H1 (cell line): ENCODE measurements at regions not wholly inside any gene's neighbourhood (a gene's known extent, or its start where the extent isn't known, plus 50 kb on each side); places are given as distances from the start of the nearest gene placed in this dataset.

Source experiments
- CTCF ChIA-PET: fragments of 300-600 bp; sonication (Branson Sonifier 250); formaldehyde crosslinking; loops from one replicate; lab custom pipeline; 2021; ENCODE audit not compliant: partially characterized antibody; lab: Charles Lee
- POLR2A ChIA-PET: fragments of 300-600 bp; sonication (Branson Sonifier 250); formaldehyde crosslinking; loops from one replicate; lab custom pipeline; 2021; ENCODE audit warnings: inconsistent platforms; ENCODE audit not compliant: partially characterized antibody; lab: Charles Lee
- DNase-seq, 2 experiments: peaks; one replicate each; pipeline versions ENCODE4 v3.0.0 to v3.0.0-alpha.2; 2010 to 2022; ENCODE audit warnings: low spot score in 2 of 2, low read depth in 1 of 2, mixed read lengths in 1 of 2
- FAIRE-seq: peaks from 2 replicates; lab custom pipeline; 2011; peaks lifted over from hg19 to GRCh38; lab: Jason Lieb, UNC
- H2AFZ ChIP-seq: 2 replicates; pipeline ENCODE4 v1.8.1; 2012; ENCODE audit warnings: low read length, inconsistent platforms
- H2AK5ac ChIP-seq: 2 replicates; pipeline ENCODE4 v1.6.1; 2013; ENCODE audit warnings: low read depth, low read length
- H2BK120ac ChIP-seq: replicated peaks from 2 replicates; pipeline ENCODE3; 2013; ENCODE audit warnings: low read depth, low read length, inconsistent platforms
- H2BK12ac ChIP-seq: 2 replicates; pipeline ENCODE4 v1.6.1; 2013; ENCODE audit warnings: low read depth, low read length
- H2BK15ac ChIP-seq: 2 replicates; pipeline ENCODE4 v1.6.1; 2013; ENCODE audit warnings: low read length
- H2BK20ac ChIP-seq: 2 replicates; pipeline ENCODE4 v1.6.1; 2013; ENCODE audit warnings: low read length
- H2BK5ac ChIP-seq: 2 replicates; pipeline ENCODE4 v1.6.1; 2013; ENCODE audit warnings: low read depth, low read length
- H3K14ac ChIP-seq: 2 replicates; pipeline ENCODE4 v1.6.1; 2013; ENCODE audit warnings: inconsistent platforms; ENCODE audit not compliant: insufficient read length
- H3K18ac ChIP-seq: 2 replicates; pipeline ENCODE4 v1.6.1; 2013; ENCODE audit warnings: low read length; ENCODE audit errors: extremely low read depth
- H3K23ac ChIP-seq: 2 replicates; pipeline ENCODE4 v1.6.1; 2013; ENCODE audit warnings: inconsistent platforms; ENCODE audit not compliant: insufficient read length
- H3K23me2 ChIP-seq: 2 replicates; pipeline ENCODE4 v1.6.1; 2013; ENCODE audit warnings: low read depth, low read length
- H3K27ac ChIP-seq: 2 replicates; pipeline ENCODE4 v1.6.1; 2011; ENCODE audit warnings: low read depth, low read length, inconsistent platforms
- H3K27me3 ChIP-seq, 4 experiments: replicated peaks in 1 of 4; 1 replicate in 1 of 4; 2 replicates in 3 of 4; pipeline versions ENCODE4 v1.6.1 to v1.8.1; 2011 to 2013; ENCODE audit warnings: low read length in 3 of 4, mild to moderate bottlenecking in 3 of 4, inconsistent platforms in 2 of 4, mixed read lengths in 2 of 4, moderate library complexity in 1 of 4; ENCODE audit not compliant: control insufficient read depth in 3 of 4, insufficient read depth in 3 of 4; ENCODE audit errors: extremely low read depth in 1 of 4
- H3K36me3 ChIP-seq, 4 experiments: 2 replicates each; pipeline versions ENCODE4 v1.6.1 to v1.8.1; 2011 to 2013; ENCODE audit warnings: mild to moderate bottlenecking in 4 of 4, low read length in 3 of 4, moderate library complexity in 2 of 4, control low read depth in 1 of 4, inconsistent platforms in 1 of 4; ENCODE audit not compliant: insufficient read depth in 4 of 4, control insufficient read depth in 2 of 4
- H3K4ac ChIP-seq: replicated peaks from 2 replicates; pipeline ENCODE3; 2013; ENCODE audit warnings: low read length, low read depth, mixed read lengths, inconsistent platforms; ENCODE audit not compliant: insufficient read length
- H3K4me1 ChIP-seq, 4 experiments: replicated peaks in 1 of 4; 1 replicate in 1 of 4; 2 replicates in 3 of 4; pipeline versions ENCODE4 v1.6.1 to v1.8.1; 2011 to 2013; ENCODE audit warnings: low read length in 3 of 4, inconsistent platforms in 2 of 4, mixed read lengths in 1 of 4; ENCODE audit not compliant: insufficient read depth in 4 of 4, control insufficient read depth in 3 of 4
- H3K4me2 ChIP-seq, 2 experiments: 2 replicates each; pipeline versions ENCODE4 v1.6.1 to v1.8.1; 2011 to 2013; ENCODE audit warnings: low read depth in 2 of 2, low read length in 2 of 2, control low read depth in 1 of 2, inconsistent platforms in 1 of 2, mild to moderate bottlenecking in 1 of 2; ENCODE audit not compliant: insufficient read depth in 1 of 2
- H3K4me3 ChIP-seq, 4 experiments: fragments of 200-600, 300-600 bp in 1 of 4; sonication (generic), shearing (Covaris generic), sonication (Bioruptor Twin) in 1 of 4; 2 replicates each; pipeline versions ENCODE4 v1.5.1 to v1.8.1; 2011 to 2016; ENCODE audit warnings: low read length in 4 of 4, low read depth in 3 of 4, control low read depth in 2 of 4, inconsistent platforms in 2 of 4, mild to moderate bottlenecking in 2 of 4, mixed read lengths in 1 of 4, moderate library complexity in 1 of 4; ENCODE audit not compliant: insufficient read depth in 2 of 4; ENCODE audit errors: extremely low read depth in 1 of 4
- H3K56ac ChIP-seq: replicated peaks from 2 replicates; pipeline ENCODE3; 2013; ENCODE audit warnings: low read depth, mild to moderate bottlenecking, mixed read lengths, low read length, inconsistent platforms; ENCODE audit not compliant: insufficient read length
- H3K79me1 ChIP-seq: 2 replicates; pipeline ENCODE4 v1.6.1; 2013; ENCODE audit warnings: low read depth, low read length, control low read depth
- H3K79me2 ChIP-seq, 2 experiments: 2 replicates each; pipeline versions ENCODE4 v1.6.1 to v1.8.1; 2012 to 2013; ENCODE audit warnings: low read length in 2 of 2, mild to moderate bottlenecking in 2 of 2, inconsistent platforms in 1 of 2; ENCODE audit not compliant: insufficient read depth in 2 of 2, control insufficient read depth in 1 of 2
- H3K9ac ChIP-seq, 4 experiments: replicated peaks in 1 of 4; 1 replicate in 1 of 4; 2 replicates in 3 of 4; pipeline versions ENCODE4 v1.6.1 to v1.8.1; 2011 to 2013; ENCODE audit warnings: low read depth in 3 of 4, low read length in 3 of 4, control low read depth in 2 of 4, mild to moderate bottlenecking in 2 of 4, moderate library complexity in 2 of 4, inconsistent platforms in 1 of 4; ENCODE audit errors: extremely low read depth in 1 of 4
- H3K9me3 ChIP-seq, 2 experiments: 2 replicates each; pipeline versions ENCODE4 v1.6.1 to v1.8.1; 2012 to 2013; ENCODE audit warnings: mild to moderate bottlenecking in 2 of 2, moderate library complexity in 2 of 2, control low read depth in 1 of 2, inconsistent platforms in 1 of 2, low read depth in 1 of 2, low read length in 1 of 2, mixed read lengths in 1 of 2; ENCODE audit not compliant: insufficient read depth in 2 of 2
- H4K20me1 ChIP-seq, 2 experiments: replicated peaks in 1 of 2; 2 replicates each; pipeline versions ENCODE3 to v1.8.1; 2011 to 2013; ENCODE audit warnings: inconsistent platforms in 2 of 2, low read length in 2 of 2, mild to moderate bottlenecking in 1 of 2; ENCODE audit not compliant: insufficient read depth in 2 of 2, control insufficient read depth in 1 of 2
- H4K5ac ChIP-seq: 2 replicates; pipeline ENCODE4 v1.6.1; 2013; ENCODE audit warnings: low read length, low read depth, mixed read lengths, inconsistent platforms; ENCODE audit not compliant: insufficient read length
- H4K8ac ChIP-seq: 2 replicates; pipeline ENCODE4 v1.8.0; 2013; ENCODE audit warnings: mild to moderate bottlenecking, moderate library complexity, low read length, inconsistent platforms; ENCODE audit not compliant: insufficient read depth; ENCODE audit errors: extremely low read depth
- H4K91ac ChIP-seq: replicated peaks from 2 replicates; pipeline ENCODE3; 2013; ENCODE audit warnings: low read length, mixed read lengths, inconsistent platforms; ENCODE audit not compliant: insufficient read length
- CHD7 ChIP-seq: fragments of 300-600 bp; sonication (generic); IDR thresholded peaks from 2 replicates; pipeline ENCODE4 v1.7.1; 2012; ENCODE audit warnings: low read length, moderate library complexity, mild to moderate bottlenecking, inconsistent platforms; ENCODE audit not compliant: insufficient replicate concordance
- WGBS, 2 experiments: shearing (Covaris generic) in 1 of 2; methylation state at CpG; one replicate each; pipeline versions ENCODE4 v1.1.6 to v1.1.7; 2013 to 2015; ENCODE audit warnings: low lambda C conversion rate in 2 of 2, mixed read lengths in 2 of 2, inconsistent platforms in 1 of 2, low coverage in 1 of 2, missing lambda C conversion rate in 1 of 2; ENCODE audit not compliant: insufficient replicate concordance in 2 of 2, insufficient coverage in 1 of 2, insufficient read length in 1 of 2; ENCODE audit errors: extremely low coverage in 1 of 2, missing lambda C conversion rate in 1 of 2; 5-methylcytosine and 5-hydroxymethylcytosine counted together

GRCh38 chr14:25246751-25247150 lies 196.8 kb upstream of the STXBP6 start:
- no peak overlapping the region for H3K4ac ChIP-seq
- no peaks in the 10 kb centered on the region; the same call in 1 of the 2 replicates for H3K23me2 ChIP-seq
- H3K79me2 ChIP-seq, result no peaks in the 10 kb centered on the region
- H3K4me1 ChIP-seq, result no peaks in the 10 kb centered on the region
- no peak overlapping the region for H3K23ac ChIP-seq
- no peak overlapping the region for H2BK12ac ChIP-seq
- no peak overlapping the region for H2AK5ac ChIP-seq
- no peaks in the 10 kb centered on the region for H3K27me3 ChIP-seq
- no peak overlapping the region for H2BK5ac ChIP-seq
- WGBS, 2 experiments, result 82% methylated on average over 2 of the region's 2 CpGs; no CpG with 5 or more reads in 1 of the 2 experiments
- no peaks in the 10 kb centered on the region for H3K9me3 ChIP-seq
- H3K4me3 ChIP-seq, result no peak overlapping the region
- no peak overlapping the region for H4K8ac ChIP-seq
- no peak overlapping the region for H3K4me2 ChIP-seq
- H3K36me3 ChIP-seq, result no peaks in the 10 kb centered on the region
- no peaks in the 10 kb centered on the region for H3K79me1 ChIP-seq
- no peak overlapping the region for H3K9ac ChIP-seq
- DNase-seq (no peak), FAIRE-seq (no peak)
- no peak overlapping the region for H2AFZ ChIP-seq
- no peak overlapping the region for H2BK20ac ChIP-seq
- H4K5ac ChIP-seq, result no peak overlapping the region
- no peak overlapping the region for H2BK15ac ChIP-seq
- H2BK120ac ChIP-seq, result no peak overlapping the region
- ChIA-PET CTCF (no interaction called here), POLR2A (no interaction called here)
- no peak overlapping the region for H3K18ac ChIP-seq
- no peak overlapping the region for H4K91ac ChIP-seq
- no peak overlapping the region for H3K14ac ChIP-seq
- H4K20me1 ChIP-seq, result no peaks in the 10 kb centered on the region
- H3K27ac ChIP-seq, result no peak overlapping the region
- H3K56ac ChIP-seq, result no peak overlapping the region
- no peak for TF ChIP-seq CHD7
